HFF-Myc (cell line): ENCODE measurements at regions not wholly inside any gene's neighbourhood (a gene's known extent, or its start where the extent isn't known, plus 50 kb on each side); places are given as distances from the start of the nearest gene placed in this dataset.
"Not testable (repeated sequence)": the region's sequence is repeated elsewhere in the genome, so short reads cannot be mapped to it uniquely, and the experiment has no call there.

Source experiments
- DNase-seq: peaks from one replicate; pipeline ENCODE4 v3.0.0-alpha.2; 2011; ENCODE audit warnings: low read depth; ENCODE audit errors: extremely low read depth
- H3K4me3 ChIP-seq: replicated peaks from 2 replicates; pipeline ENCODE4 v1.5.1; 2011; ENCODE audit warnings: low read depth, mild to moderate bottlenecking, control low read depth, low read length
- TF ChIP-seq, protein P1 (sequence below): IDR thresholded peaks from 2 replicates; pipeline ENCODE4 v1.5.1; 2012; ENCODE audit warnings: mild to moderate bottlenecking, low read depth, low read length, control low read depth; ENCODE audit errors: missing control alignments

DNA sequence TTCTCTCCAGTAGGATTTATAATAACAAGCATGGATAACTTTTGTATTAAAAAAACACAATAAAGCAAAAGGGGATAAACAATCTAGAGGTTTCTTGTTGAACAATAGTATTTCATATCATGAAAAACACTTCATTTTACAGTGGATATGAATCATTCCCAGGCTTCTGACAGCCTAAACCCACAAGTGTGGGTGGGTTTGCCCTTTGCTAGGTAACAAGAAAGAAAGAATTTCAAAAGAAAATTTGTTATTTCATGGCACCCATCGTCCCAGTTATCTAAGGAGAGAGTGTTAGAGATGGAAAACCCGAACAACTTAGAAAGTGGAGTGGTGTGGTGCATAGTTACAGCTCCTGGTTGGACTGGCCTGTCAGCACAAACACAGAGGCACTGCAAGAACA is 76.1 kb upstream of the GPR6 start:
- H3K4me3 ChIP-seq = no peak overlapping the region
- no peak for DNase-seq
- TF ChIP-seq, protein P1, sequence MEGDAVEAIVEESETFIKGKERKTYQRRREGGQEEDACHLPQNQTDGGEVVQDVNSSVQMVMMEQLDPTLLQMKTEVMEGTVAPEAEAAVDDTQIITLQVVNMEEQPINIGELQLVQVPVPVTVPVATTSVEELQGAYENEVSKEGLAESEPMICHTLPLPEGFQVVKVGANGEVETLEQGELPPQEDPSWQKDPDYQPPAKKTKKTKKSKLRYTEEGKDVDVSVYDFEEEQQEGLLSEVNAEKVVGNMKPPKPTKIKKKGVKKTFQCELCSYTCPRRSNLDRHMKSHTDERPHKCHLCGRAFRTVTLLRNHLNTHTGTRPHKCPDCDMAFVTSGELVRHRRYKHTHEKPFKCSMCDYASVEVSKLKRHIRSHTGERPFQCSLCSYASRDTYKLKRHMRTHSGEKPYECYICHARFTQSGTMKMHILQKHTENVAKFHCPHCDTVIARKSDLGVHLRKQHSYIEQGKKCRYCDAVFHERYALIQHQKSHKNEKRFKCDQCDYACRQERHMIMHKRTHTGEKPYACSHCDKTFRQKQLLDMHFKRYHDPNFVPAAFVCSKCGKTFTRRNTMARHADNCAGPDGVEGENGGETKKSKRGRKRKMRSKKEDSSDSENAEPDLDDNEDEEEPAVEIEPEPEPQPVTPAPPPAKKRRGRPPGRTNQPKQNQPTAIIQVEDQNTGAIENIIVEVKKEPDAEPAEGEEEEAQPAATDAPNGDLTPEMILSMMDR = no peak

- H3K4me3 ChIP-seq = no peak overlapping the region
- TF ChIP-seq, protein P1 = no peak
- DNase-seq = no peak
Measured at GRCh38 chr6:109902870-109903269, 75.2 kb upstream of the GPR6 start.

DNA sequence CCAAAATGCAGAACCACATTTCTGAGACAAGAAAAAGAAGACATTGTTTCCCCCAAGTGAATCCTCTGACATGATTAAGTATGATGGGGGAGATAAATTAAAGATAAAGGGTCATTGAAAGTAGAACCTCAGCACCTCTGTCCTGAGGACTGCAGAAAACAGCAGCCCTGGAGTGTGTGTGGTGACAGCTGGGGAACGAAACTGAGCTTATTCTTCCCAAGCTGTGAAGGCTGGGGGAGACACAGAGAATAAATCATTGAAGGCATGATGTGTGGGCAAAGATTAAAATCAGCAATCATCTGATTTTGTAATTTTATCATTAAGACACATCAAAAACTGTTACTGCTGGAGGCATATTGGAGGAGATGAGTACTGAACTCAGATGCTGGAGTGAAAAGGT is 67.5 kb upstream of the GPR6 start:
- no peak overlapping the region for H3K4me3 ChIP-seq
- TF ChIP-seq, protein P1 = no peak
- no peak for DNase-seq

GRCh38 chr6:109912118-109912517 is 66.0 kb upstream of the GPR6 start:
- TF ChIP-seq, protein P1 = no peak
- no peak for DNase-seq
- no peak overlapping the region for H3K4me3 ChIP-seq

DNA sequence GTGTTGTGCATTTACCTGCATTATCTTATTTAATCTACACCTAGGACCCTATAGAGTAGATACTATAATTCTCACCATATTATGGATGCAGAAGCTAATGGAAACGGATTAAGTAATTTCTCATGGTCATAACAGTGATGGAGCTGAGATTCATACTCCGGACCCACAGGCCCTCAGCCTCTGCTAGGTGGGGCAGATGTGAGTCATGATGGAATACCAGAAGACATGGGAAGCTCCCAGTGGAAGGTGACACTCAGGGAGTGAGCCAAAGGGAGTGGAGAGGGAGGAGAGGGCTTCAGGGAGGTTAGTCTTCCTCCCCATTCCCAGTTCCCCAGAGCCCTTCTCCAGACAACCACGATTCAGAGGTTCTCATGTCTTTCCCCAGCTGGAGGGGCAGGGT is 65.2 kb upstream of the GPR6 start:
- H3K4me3 ChIP-seq = no peak overlapping the region
- no peak for DNase-seq
- TF ChIP-seq, protein P1 = no peak

DNA sequence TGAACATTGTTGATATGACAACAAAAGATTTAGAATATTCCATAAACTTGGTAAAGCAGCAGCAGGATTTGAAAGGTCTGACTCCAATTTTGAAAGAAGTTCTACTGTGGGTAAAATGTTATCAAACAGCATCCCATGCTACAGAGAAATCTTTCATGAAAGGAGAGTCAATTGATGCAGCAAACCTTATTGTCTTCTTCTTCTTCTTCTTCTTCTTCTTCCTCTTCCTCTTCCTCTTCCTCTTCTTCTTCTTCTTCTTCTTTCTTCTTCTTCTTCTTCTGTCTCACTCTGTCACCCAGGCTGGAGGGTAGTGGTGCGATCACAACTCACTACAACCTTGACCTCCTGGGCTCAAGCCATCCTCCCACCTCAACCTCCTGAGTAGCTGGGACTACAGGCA is 62.4 kb upstream of the GPR6 start:
- H3K4me3 ChIP-seq, DNase-seq: not testable (repeated sequence)

GRCh38 chr6:109916759-109917158 is 61.4 kb upstream of the GPR6 start:
- H3K4me3 ChIP-seq = no peak overlapping the region
- TF ChIP-seq, protein P1 = no peak
- no peak for DNase-seq

DNA sequence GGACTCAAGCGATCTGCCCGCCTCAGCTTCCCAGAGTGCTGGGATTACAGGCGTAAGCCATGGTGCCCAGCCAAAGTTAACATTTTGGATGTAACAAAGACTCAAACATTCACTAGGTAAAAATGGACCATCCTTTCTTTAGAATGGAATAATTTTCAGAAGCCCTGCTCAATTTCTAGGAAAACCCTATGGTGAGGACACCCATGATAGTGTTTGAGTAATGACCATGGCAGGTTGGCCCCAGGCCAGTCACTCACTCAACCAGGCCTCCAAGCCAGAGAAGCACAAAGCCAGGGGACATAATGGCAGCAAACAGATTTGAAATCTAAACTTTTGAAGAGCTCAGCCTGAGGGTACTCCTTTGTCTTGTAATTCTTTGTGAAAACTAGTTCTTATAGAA is 59.9 kb upstream of the GPR6 start:
- TF ChIP-seq, protein P1 = no peak
- DNase-seq = no peak
- H3K4me3 ChIP-seq = no peak overlapping the region
